T follicular helper cell (primary cell): ENCODE measurements at regions not wholly inside any gene's neighbourhood (a gene's known extent, or its start where the extent isn't known, plus 50 kb on each side); places are given as distances from the start of the nearest gene placed in this dataset.

Experiments
- DNase-seq: peaks from one replicate; pipeline ENCODE4 v3.0.0-alpha.2; 2020; ENCODE audit warnings: low read depth

- DNase-seq, result no peak
These were observed 80.1 kb downstream of the MYCN start for GRCh38 chr2:16020389-16021008.

- DNase-seq, result no peak
These were observed 79.4 kb downstream of the MYCN start for GRCh38 chr2:16019617-16020351.

GRCh38 chr2:16019060-16019480 is 78.7 kb downstream of the MYCN start:
- no peak for DNase-seq

GRCh38 chr2:16018277-16019059 is 78.1 kb downstream of the MYCN start:
- DNase-seq, result no peak

- no peak for DNase-seq
These were observed 75.9 kb downstream of the MYCN start for GRCh38 chr2:16016282-16016681.

GRCh38 chr2:16015903-16016265 is 75.5 kb downstream of the MYCN start:
- no peak for DNase-seq

- no peak for DNase-seq
These were observed 75.0 kb downstream of the MYCN start for GRCh38 chr2:16015210-16015902.

GRCh38 chr2:16014802-16015201 is 74.5 kb downstream of the MYCN start:
- no peak for DNase-seq

- DNase-seq, result no peak
These were observed 73.9 kb downstream of the MYCN start for GRCh38 chr2:16014041-16014787.

- no peak for DNase-seq
These were observed 73.1 kb downstream of the MYCN start for GRCh38 chr2:16013359-16013911.

- no peak for DNase-seq
These were observed 72.4 kb downstream of the MYCN start for GRCh38 chr2:16012626-16013358.

GRCh38 chr2:16012029-16012596 is 71.8 kb downstream of the MYCN start:
- no peak for DNase-seq

- DNase-seq, result no peak
These were observed 71.2 kb downstream of the MYCN start for GRCh38 chr2:16011621-16011960.

GRCh38 chr2:16010951-16011620 is 70.7 kb downstream of the MYCN start:
- no peak for DNase-seq

- no peak for DNase-seq
These were observed 69.7 kb downstream of the MYCN start for GRCh38 chr2:16010011-16010410.

GRCh38 chr2:16009560-16009959 is 69.2 kb downstream of the MYCN start:
- no peak for DNase-seq

- no peak for DNase-seq
These were observed 68.5 kb downstream of the MYCN start for GRCh38 chr2:16008856-16009255.

- DNase-seq, result no peak
These were observed 68.0 kb downstream of the MYCN start for GRCh38 chr2:16008331-16008850.

- no peak for DNase-seq
These were observed 67.0 kb downstream of the MYCN start for GRCh38 chr2:16007167-16007934.
